Right atrium auricular region (tissue), 2 donors: ENCODE measurements at regions not wholly inside any gene's neighbourhood (a gene's known extent, or its start where the extent isn't known, plus 50 kb on each side); places are given as distances from the start of the nearest gene placed in this dataset.

Experiments
- DNase-seq: peaks from one replicate; pipeline ENCODE4 v3.0.0-alpha.2; 2019; ENCODE audit warnings: low spot score
- H3K27ac ChIP-seq, 2 donors: fragments of 200-600 bp; sonication (generic); 1 replicate in 1 of 2; 2 replicates in 1 of 2; pipeline ENCODE4 v1.5.1; 2016 to 2019
- H3K27me3 ChIP-seq, 2 donors: fragments of 200-600 bp; sonication (generic); one replicate each; pipeline versions ENCODE4 v1.5.1 to v1.6.0; 2017 to 2019
- H3K36me3 ChIP-seq: fragments of 200-600 bp; sonication (generic); one replicate; pipeline ENCODE4 v1.5.1; 2016
- H3K4me1 ChIP-seq, 2 donors: fragments of 200-600 bp; sonication (generic); one replicate each; pipeline versions ENCODE4 v1.5.1 to v1.6.0; 2017 to 2019
- H3K4me3 ChIP-seq, 2 donors: fragments of 200-600 bp; sonication (generic); 1 replicate in 1 of 2; 2 replicates in 1 of 2; pipeline ENCODE4 v1.5.1; 2017 to 2019; ENCODE audit warnings: mild to moderate bottlenecking in 1 of 2, moderate library complexity in 1 of 2
- H3K9me3 ChIP-seq, 2 donors: fragments of 200-600 bp; sonication (generic); one replicate each; pipeline ENCODE4 v1.5.1; 2019
- CTCF ChIP-seq, 2 donors: fragments of 200-600 bp; sonication (generic); IDR thresholded peaks; one replicate each; pipeline ENCODE4 v1.5.1; 2019; ENCODE audit warnings: antibody characterized with exemption in 2 of 2

- Histone ChIP-seq H3K27ac (no peak overlapping the region), H3K9me3 (no peaks in the 10 kb centered on the region), H3K4me1 (no peaks in the 10 kb centered on the region), H3K4me3 (no peak overlapping the region), H3K36me3 (no peaks in the 10 kb centered on the region), H3K27me3 (no peaks in the 10 kb centered on the region)
- TF ChIP-seq CTCF (IDR thresholded peaks at IDR 0.05) = no peak
- no peak for DNase-seq
Observed at GRCh38 chr2:22517141-22517540, 867.8 kb upstream of the KLHL29 start.

- Histone ChIP-seq H3K9me3 (no peaks in the 10 kb centered on the region), H3K36me3 (no peaks in the 10 kb centered on the region), H3K4me1 (no peaks in the 10 kb centered on the region), H3K27ac (no peak overlapping the region), H3K4me3 (no peak overlapping the region), H3K27me3 (no peaks in the 10 kb centered on the region)
- no peak for DNase-seq
- TF ChIP-seq CTCF (IDR thresholded peaks at IDR 0.05) = no peak
Observed at GRCh38 chr2:22518641-22519040, 866.3 kb upstream of the KLHL29 start.

- no peak for TF ChIP-seq CTCF (IDR thresholded peaks at IDR 0.05)
- H3K4me3 ChIP-seq = no peak overlapping the region
- H3K9me3 ChIP-seq = no peaks in the 10 kb centered on the region
- H3K36me3 ChIP-seq = no peaks in the 10 kb centered on the region
- no peak for DNase-seq
- H3K27ac ChIP-seq = no peak overlapping the region
- H3K4me1 ChIP-seq = no peaks in the 10 kb centered on the region
- no peaks in the 10 kb centered on the region for H3K27me3 ChIP-seq
Observed at GRCh38 chr2:22520369-22521288, 864.4 kb upstream of the KLHL29 start.

- H3K4me3 ChIP-seq = no peak overlapping the region
- H3K9me3 ChIP-seq = no peaks in the 10 kb centered on the region
- H3K27ac ChIP-seq = no peak overlapping the region
- H3K36me3 ChIP-seq = no peaks in the 10 kb centered on the region
- H3K4me1 ChIP-seq = no peaks in the 10 kb centered on the region
- no peak for TF ChIP-seq CTCF (IDR thresholded peaks at IDR 0.05)
- no peaks in the 10 kb centered on the region for H3K27me3 ChIP-seq
- no peak for DNase-seq
Observed at GRCh38 chr2:22521620-22522019, 863.4 kb upstream of the KLHL29 start.

- peaks cover 0 to 17% of the 10 kb centered on the region in 2 donors for H3K9me3 ChIP-seq
- no peaks in the 10 kb centered on the region for H3K4me1 ChIP-seq
- no peaks in the 10 kb centered on the region for H3K27me3 ChIP-seq
- no peak for TF ChIP-seq CTCF (IDR thresholded peaks at IDR 0.05)
- no peaks in the 10 kb centered on the region for H3K36me3 ChIP-seq
- no peak for DNase-seq
- no peak overlapping the region for H3K4me3 ChIP-seq
- no peak overlapping the region for H3K27ac ChIP-seq
Observed at GRCh38 chr2:22525681-22526080, 859.3 kb upstream of the KLHL29 start.
